SIG-M5 treated with dmso at 0.1 percent for 504 hours (cell line): ENCODE measurements at regions not wholly inside any gene's neighbourhood (a gene's known extent, or its start where the extent isn't known, plus 50 kb on each side); places are given as distances from the start of the nearest gene placed in this dataset.

Experiments used
- DNase-seq: peaks from one replicate; lab custom pipeline; 2025; ENCODE audit not compliant: unreplicated experiment; lab: John Stamatoyannopoulos, UW

- no peak for DNase-seq
These were observed 229.8 kb upstream of the HS6ST1 start for GRCh38 chr2:128548461-128548891.

GRCh38 chr2:128549094-128549493 is 230.4 kb upstream of the HS6ST1 start:
- DNase-seq = no peak

GRCh38 chr2:128549646-128550260 is 231.1 kb upstream of the HS6ST1 start:
- DNase-seq = no peak

- DNase-seq = no peak
These were observed 231.7 kb upstream of the HS6ST1 start for GRCh38 chr2:128550389-128550788.

- DNase-seq = no peak
These were observed 232.2 kb upstream of the HS6ST1 start for GRCh38 chr2:128550801-128551416.

GRCh38 chr2:128551435-128551834 is 232.8 kb upstream of the HS6ST1 start:
- DNase-seq = no peak

GRCh38 chr2:128552141-128552805 is 233.6 kb upstream of the HS6ST1 start:
- no peak for DNase-seq

GRCh38 chr2:128552806-128553551 is 234.3 kb upstream of the HS6ST1 start:
- no peak for DNase-seq

- no peak for DNase-seq
These were observed 235.6 kb upstream of the HS6ST1 start for GRCh38 chr2:128554151-128554769.

- no peak for DNase-seq
These were observed 236.8 kb upstream of the HS6ST1 start for GRCh38 chr2:128555433-128555832.

GRCh38 chr2:128556089-128556488 is 237.4 kb upstream of the HS6ST1 start:
- no peak for DNase-seq

- no peak for DNase-seq
These were observed 238.0 kb upstream of the HS6ST1 start for GRCh38 chr2:128556633-128557032.

- DNase-seq = no peak
These were observed 238.4 kb upstream of the HS6ST1 start for GRCh38 chr2:128557069-128557468.

GRCh38 chr2:128557831-128558241 is 239.2 kb upstream of the HS6ST1 start:
- DNase-seq = no peak

- DNase-seq = no peak
These were observed 239.8 kb upstream of the HS6ST1 start for GRCh38 chr2:128558441-128558840.

- no peak for DNase-seq
These were observed 240.3 kb upstream of the HS6ST1 start for GRCh38 chr2:128558895-128559532.

GRCh38 chr2:128559533-128560515 is 241.2 kb upstream of the HS6ST1 start:
- DNase-seq = no peak

GRCh38 chr2:128560718-128561117 is 242.1 kb upstream of the HS6ST1 start:
- no peak for DNase-seq

- no peak for DNase-seq
These were observed 244.0 kb upstream of the HS6ST1 start for GRCh38 chr2:128562471-128563347.
